ENCODE measurements at regions not wholly inside any gene's neighbourhood (a gene's known extent, or its start where the extent isn't known, plus 50 kb on each side); places are given as distances from the start of the nearest gene placed in this dataset.

DNA sequence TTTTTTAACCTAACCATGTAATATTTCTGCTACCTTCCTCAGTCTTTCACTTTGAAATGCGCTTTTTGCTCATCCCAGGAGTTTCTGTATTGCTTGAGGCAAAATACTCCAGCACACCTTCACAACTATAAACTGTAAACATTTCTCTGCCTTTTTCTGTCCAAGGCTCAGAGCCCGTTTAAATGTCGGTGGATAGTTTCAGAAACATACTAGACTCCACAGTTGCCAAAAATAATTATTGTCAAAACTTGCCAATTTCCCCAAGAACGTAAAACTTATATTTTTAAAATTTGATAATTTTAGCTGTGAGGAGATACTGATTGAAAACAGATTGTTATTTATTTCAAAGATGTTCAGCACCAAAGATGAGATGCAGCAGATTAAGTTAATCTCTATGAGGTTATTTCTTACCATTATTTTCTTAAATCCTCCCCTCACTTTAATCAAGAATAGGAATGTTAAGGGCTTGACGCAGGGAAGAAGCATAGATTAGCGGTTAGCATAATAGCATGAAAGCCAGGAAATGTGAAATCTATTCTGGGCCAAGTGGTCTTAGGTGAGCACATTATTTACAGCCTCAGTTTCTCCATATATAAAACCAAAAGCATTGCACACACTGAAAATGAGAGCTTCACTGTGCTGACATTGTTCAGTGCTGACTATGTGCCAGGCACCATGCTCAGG, 91.5 kb upstream of the ESRRG start:
- H3K27ac ChIP-seq: no peak overlapping the region
- no peaks in the 10 kb centered on the region for H3K9me3 ChIP-seq
- no peaks in the 10 kb centered on the region for H3K36me3 ChIP-seq
- no peak for DNase-seq
- TF ChIP-seq POLR2AphosphoS5 (IDR thresholded peaks at IDR 0.05) (no peak), POLR2A (IDR thresholded peaks at IDR 0.05) (no peak), EP300 (IDR thresholded peaks at IDR 0.05) (no peak)
- TF ChIP-seq, protein P1, sequence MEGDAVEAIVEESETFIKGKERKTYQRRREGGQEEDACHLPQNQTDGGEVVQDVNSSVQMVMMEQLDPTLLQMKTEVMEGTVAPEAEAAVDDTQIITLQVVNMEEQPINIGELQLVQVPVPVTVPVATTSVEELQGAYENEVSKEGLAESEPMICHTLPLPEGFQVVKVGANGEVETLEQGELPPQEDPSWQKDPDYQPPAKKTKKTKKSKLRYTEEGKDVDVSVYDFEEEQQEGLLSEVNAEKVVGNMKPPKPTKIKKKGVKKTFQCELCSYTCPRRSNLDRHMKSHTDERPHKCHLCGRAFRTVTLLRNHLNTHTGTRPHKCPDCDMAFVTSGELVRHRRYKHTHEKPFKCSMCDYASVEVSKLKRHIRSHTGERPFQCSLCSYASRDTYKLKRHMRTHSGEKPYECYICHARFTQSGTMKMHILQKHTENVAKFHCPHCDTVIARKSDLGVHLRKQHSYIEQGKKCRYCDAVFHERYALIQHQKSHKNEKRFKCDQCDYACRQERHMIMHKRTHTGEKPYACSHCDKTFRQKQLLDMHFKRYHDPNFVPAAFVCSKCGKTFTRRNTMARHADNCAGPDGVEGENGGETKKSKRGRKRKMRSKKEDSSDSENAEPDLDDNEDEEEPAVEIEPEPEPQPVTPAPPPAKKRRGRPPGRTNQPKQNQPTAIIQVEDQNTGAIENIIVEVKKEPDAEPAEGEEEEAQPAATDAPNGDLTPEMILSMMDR (IDR thresholded peaks at IDR 0.05): no peak
- no peaks in the 10 kb centered on the region for H3K4me1 ChIP-seq
- no peaks in the 10 kb centered on the region for H3K27me3 ChIP-seq
- intact Hi-C loops (cut with DNase I): no loop called here
- H3K4me3 ChIP-seq: no peak overlapping the region
- 83 to 90% methylated on average over 6 of the region's 6 CpGs for WGBS, 2 donors

DNA sequence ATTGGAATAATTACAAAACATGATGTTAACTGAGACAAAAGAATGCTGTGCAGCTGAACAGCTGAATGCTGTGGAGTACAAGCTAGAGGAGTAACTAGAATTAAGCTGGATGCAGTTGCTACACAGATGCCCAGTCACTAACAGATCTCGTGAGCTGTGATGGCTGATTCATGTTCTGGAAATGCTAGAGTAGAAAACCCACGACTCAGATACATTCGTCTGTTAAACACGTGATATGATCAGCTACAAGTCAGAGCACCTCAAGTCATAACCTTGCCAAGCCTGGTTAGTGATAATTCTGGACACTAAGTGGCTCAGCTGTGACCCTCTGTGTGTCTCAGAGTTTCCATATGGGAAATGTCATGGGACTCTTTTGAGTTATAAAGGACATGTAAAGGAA, 89.7 kb upstream of the ESRRG start:
- 88% methylated on average over 4 of the region's 4 CpGs for WGBS, 2 donors
- no peak overlapping the region for H3K4me3 ChIP-seq
- intact Hi-C loops (cut with DNase I): no loop called here
- no peaks in the 10 kb centered on the region for H3K36me3 ChIP-seq
- no peaks in the 10 kb centered on the region for H3K4me1 ChIP-seq
- no peaks in the 10 kb centered on the region for H3K27me3 ChIP-seq
- DNase-seq: no peak
- H3K9me3 ChIP-seq: no peaks in the 10 kb centered on the region
- H3K27ac ChIP-seq: no peak overlapping the region
- no peak for TF ChIP-seq POLR2A (IDR thresholded peaks at IDR 0.05)
- no peak for TF ChIP-seq EP300 (IDR thresholded peaks at IDR 0.05)
- no peak for TF ChIP-seq POLR2AphosphoS5 (IDR thresholded peaks at IDR 0.05)
- TF ChIP-seq, protein P1 (IDR thresholded peaks at IDR 0.05): no peak

DNA sequence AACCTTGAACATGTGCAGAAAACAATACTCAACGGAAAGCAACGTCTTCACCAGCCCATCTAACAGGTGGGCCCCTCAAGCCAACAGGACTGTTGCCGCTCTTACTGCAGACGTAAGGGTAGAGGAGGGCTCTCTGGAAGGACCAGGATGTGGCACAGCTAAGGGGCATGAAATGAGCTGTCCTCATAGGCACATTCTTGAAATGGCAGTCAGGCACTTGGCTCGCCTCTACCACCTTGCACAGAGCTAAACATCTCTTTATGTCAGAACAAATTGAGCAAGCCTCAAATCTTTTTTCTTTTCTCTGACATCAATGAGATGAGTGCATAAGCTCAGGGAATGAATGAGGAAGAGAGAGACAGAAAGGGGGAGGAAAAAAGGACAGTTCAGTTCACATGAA, 86.4 kb upstream of the ESRRG start:
- H3K4me1 ChIP-seq: no peaks in the 10 kb centered on the region
- TF ChIP-seq EP300 (IDR thresholded peaks at IDR 0.05) (no peak), POLR2AphosphoS5 (IDR thresholded peaks at IDR 0.05) (no peak), POLR2A (IDR thresholded peaks at IDR 0.05) (no peak)
- TF ChIP-seq, protein P1 (IDR thresholded peaks at IDR 0.05): no peak
- H3K9me3 ChIP-seq: no peaks in the 10 kb centered on the region
- intact Hi-C loops (cut with DNase I): no loop called here
- no peak overlapping the region for H3K27ac ChIP-seq
- H3K36me3 ChIP-seq: no peaks in the 10 kb centered on the region
- H3K27me3 ChIP-seq: no peaks in the 10 kb centered on the region
- no peak overlapping the region for H3K4me3 ChIP-seq
- DNase-seq: no peak
- 83 to 92% methylated on average over 5 of the region's 5 CpGs for WGBS, 2 donors

DNA sequence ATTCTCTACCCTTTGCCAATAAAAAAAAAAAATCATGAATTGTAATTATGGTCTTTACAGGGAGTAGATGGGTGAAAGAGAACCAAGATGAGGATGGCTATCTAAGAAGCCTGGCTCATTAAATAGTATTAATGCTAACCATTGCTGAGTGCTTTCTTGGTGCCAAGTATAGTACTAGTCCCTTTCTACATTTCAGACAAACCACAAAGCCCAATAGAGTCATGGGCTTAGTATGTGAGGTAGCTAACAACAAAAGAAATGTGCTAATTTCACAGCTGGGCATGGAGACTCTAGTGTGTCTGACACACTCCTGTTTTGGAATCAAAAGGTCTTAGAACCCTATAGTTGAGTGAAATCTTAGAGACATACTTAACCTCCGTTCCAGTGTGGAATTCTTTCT, 84.5 kb upstream of the ESRRG start:
- no peak for DNase-seq
- TF ChIP-seq, protein P1 (IDR thresholded peaks at IDR 0.05): no peak
- TF ChIP-seq EP300 (IDR thresholded peaks at IDR 0.05) (no peak), POLR2AphosphoS5 (IDR thresholded peaks at IDR 0.05) (no peak)
- no peak overlapping the region for H3K4me3 ChIP-seq
- no peaks in the 10 kb centered on the region for H3K27me3 ChIP-seq
- no peaks in the 10 kb centered on the region for H3K36me3 ChIP-seq
- 89 to 94% methylated on average over 1 of the region's 1 CpG for WGBS, 2 donors
- H3K4me1 ChIP-seq: no peaks in the 10 kb centered on the region
- intact Hi-C loops (cut with DNase I): no loop called here
- no peaks in the 10 kb centered on the region for H3K9me3 ChIP-seq
- H3K27ac ChIP-seq: no peak overlapping the region

DNA sequence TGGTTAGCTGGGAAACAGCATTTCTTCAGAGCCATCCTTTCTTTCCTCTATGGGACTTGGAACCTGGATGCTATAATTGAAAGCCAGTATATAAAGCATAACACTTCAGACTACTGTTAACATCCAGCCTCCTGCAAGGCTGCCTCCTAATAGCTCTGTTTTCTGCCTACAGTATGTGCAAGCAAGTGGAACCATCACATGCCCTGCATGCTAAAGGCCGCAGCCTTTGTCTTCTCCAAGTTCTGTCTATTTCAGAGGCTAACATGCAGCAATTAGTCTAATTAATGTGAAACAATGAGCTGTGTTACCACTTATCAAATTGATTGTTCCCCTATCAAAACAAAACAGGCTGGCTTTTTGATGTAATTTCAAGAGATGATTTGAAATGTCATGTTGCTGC, 82.7 kb upstream of the ESRRG start:
- TF ChIP-seq EP300 (IDR thresholded peaks at IDR 0.05) (no peak), POLR2AphosphoS5 (IDR thresholded peaks at IDR 0.05) (no peak), POLR2A (IDR thresholded peaks at IDR 0.05) (no peak)
- TF ChIP-seq, protein P1 (IDR thresholded peaks at IDR 0.05): no peak
- no peak overlapping the region for H3K4me3 ChIP-seq
- H3K27ac ChIP-seq: no peak overlapping the region
- H3K36me3 ChIP-seq: no peaks in the 10 kb centered on the region
- no peaks in the 10 kb centered on the region for H3K4me1 ChIP-seq
- WGBS, 2 donors: 96 to 100% methylated on average over 1 of the region's 1 CpG
- intact Hi-C loops (cut with DNase I): no loop called here
- no peaks in the 10 kb centered on the region for H3K27me3 ChIP-seq
- no peaks in the 10 kb centered on the region for H3K9me3 ChIP-seq
- DNase-seq: no peak
